ENCODE measurements at regions not wholly inside any gene's neighbourhood (a gene's known extent, or its start where the extent isn't known, plus 50 kb on each side); places are given as distances from the start of the nearest gene placed in this dataset.

DNA sequence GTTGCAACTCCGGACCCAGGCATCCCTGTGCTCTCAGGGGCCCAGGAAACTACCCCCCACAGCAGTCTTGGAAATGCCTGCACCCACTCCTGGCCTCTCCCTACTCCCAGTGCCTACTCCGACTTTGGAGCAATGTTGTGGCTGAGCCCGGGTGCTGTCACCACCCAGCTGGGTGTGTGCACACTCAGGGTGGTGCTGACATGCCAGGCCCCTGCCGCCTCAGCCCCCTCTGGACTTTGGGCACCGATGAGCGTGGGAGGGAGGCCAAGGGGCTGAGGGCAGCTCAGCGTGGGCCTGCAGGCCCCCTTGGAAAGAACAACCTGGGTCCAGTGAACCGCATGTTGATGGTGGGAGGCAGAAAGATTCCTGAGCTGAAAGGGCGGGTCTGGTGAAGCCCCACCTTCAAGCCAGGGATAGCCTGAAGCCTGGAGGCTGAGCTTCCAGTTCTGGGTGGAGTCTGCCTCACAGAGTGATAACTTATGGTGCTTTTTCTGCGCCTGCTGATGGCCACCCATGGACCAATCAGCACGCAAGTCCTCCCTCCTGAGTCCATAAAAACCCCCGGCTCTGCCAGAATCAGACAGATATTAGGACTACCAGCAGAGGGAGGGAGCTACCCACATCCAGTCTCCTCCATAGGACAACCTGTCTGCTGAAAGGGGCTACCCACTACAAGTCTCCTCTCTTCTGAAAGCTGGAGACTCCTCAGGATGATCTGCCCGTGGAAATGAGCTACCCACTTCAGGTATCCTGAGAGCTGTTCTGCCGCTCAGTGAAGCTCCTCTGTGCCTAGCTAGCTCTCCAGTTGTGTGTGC, 380.4 kb upstream of the SORCS1 start:
- Histone ChIP-seq H3K4me2 (ENCODE audit: low read length) (no peak overlapping the region), H3K27me3 (ENCODE audit: insufficient read depth, low read length) (no peaks in the 10 kb centered on the region), H2AFZ (ENCODE audit: low read length) (no peak overlapping the region), H3K9me3 (ENCODE audit: low read length) (no peaks in the 10 kb centered on the region), H3K4me3 (ENCODE audit: low read depth, low read length, poor library complexity, severe bottlenecking) (no peak overlapping the region), H3K9me2 (ENCODE audit: low read depth, low read length) (no peaks in the 10 kb centered on the region), H3K36me3 (ENCODE audit: insufficient read depth, low read length) (no peaks in the 10 kb centered on the region), H3K27ac (ENCODE audit: low read depth, low read length, poor library complexity, severe bottlenecking) (no peak overlapping the region), H3K9ac (ENCODE audit: low read length) (no peak overlapping the region), H3K79me2 (ENCODE audit: insufficient read depth, low read length) (no peaks in the 10 kb centered on the region), H3F3A (ENCODE audit: insufficient read depth, low read length) (no peaks in the 10 kb centered on the region), H3K4me1 (ENCODE audit: insufficient read depth, low read length, severe bottlenecking) (no peaks in the 10 kb centered on the region), H4K20me1 (ENCODE audit: insufficient read depth, low read length) (no peaks in the 10 kb centered on the region)
- TF ChIP-seq, protein P1, sequence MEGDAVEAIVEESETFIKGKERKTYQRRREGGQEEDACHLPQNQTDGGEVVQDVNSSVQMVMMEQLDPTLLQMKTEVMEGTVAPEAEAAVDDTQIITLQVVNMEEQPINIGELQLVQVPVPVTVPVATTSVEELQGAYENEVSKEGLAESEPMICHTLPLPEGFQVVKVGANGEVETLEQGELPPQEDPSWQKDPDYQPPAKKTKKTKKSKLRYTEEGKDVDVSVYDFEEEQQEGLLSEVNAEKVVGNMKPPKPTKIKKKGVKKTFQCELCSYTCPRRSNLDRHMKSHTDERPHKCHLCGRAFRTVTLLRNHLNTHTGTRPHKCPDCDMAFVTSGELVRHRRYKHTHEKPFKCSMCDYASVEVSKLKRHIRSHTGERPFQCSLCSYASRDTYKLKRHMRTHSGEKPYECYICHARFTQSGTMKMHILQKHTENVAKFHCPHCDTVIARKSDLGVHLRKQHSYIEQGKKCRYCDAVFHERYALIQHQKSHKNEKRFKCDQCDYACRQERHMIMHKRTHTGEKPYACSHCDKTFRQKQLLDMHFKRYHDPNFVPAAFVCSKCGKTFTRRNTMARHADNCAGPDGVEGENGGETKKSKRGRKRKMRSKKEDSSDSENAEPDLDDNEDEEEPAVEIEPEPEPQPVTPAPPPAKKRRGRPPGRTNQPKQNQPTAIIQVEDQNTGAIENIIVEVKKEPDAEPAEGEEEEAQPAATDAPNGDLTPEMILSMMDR (IDR thresholded peaks at IDR 0.05; ENCODE audit: low read length) = no peak
- no peak for TF ChIP-seq EZH2 (IDR thresholded peaks at IDR 0.05; ENCODE audit: borderline replicate concordance, low read length)

DNA sequence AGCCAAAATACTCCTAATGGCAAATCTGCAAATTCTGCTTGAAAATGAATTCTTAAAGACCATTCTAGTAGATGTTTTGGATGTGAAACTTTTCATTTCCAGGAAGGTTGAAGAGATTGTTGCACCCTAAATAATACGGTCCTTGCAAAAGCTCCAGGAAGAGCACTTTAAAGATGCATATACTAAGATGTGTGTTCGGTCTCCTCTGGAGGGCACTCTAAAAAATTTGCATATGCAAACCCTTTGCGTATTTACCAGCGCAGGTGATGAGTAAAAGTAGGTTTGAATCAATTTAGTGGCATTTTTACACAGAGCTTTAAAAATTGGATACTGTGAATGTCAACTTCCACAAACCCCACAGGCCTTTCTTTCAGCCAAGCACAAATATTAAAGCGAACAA, 378.1 kb upstream of the SORCS1 start:
- Histone ChIP-seq H4K20me1 (ENCODE audit: insufficient read depth, low read length) (no peaks in the 10 kb centered on the region), H3K4me1 (ENCODE audit: insufficient read depth, low read length, severe bottlenecking) (no peaks in the 10 kb centered on the region), H3F3A (ENCODE audit: insufficient read depth, low read length) (no peaks in the 10 kb centered on the region), H3K36me3 (ENCODE audit: insufficient read depth, low read length) (no peaks in the 10 kb centered on the region), H3K27me3 (ENCODE audit: insufficient read depth, low read length) (no peaks in the 10 kb centered on the region), H3K27ac (ENCODE audit: low read depth, low read length, poor library complexity, severe bottlenecking) (no peak overlapping the region), H3K9me3 (ENCODE audit: low read length) (no peaks in the 10 kb centered on the region), H3K9me2 (ENCODE audit: low read depth, low read length) (no peaks in the 10 kb centered on the region), H2AFZ (ENCODE audit: low read length) (no peak overlapping the region), H3K79me2 (ENCODE audit: insufficient read depth, low read length) (no peaks in the 10 kb centered on the region), H3K9ac (ENCODE audit: low read length) (no peak overlapping the region), H3K4me3 (ENCODE audit: low read depth, low read length, poor library complexity, severe bottlenecking) (no peak overlapping the region), H3K4me2 (ENCODE audit: low read length) (no peak overlapping the region)
- TF ChIP-seq EZH2 (IDR thresholded peaks at IDR 0.05; ENCODE audit: borderline replicate concordance, low read length) = no peak
- TF ChIP-seq, protein P1 (IDR thresholded peaks at IDR 0.05; ENCODE audit: low read length) = no peak

DNA sequence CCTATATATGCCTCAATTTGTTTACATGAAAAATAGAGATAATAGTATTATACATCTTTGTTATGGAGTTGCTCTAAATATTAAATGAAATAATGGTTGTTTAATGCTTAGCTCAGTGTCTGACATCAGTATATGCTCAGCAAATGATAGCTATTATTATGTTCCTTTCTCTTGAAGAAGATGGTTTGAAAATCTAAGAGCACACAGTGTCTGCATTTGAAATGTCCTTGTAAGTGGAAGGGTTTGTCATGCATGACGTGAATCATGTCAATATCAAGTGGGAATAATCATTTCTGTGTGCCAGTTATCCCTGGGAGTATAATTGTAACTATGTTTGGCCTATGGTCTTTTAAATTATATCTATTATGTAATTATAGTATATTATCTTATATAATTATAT, 377.5 kb upstream of the SORCS1 start:
- Histone ChIP-seq H2AFZ (ENCODE audit: low read length) (no peak overlapping the region), H3K9me3 (ENCODE audit: low read length) (no peaks in the 10 kb centered on the region), H3K9ac (ENCODE audit: low read length) (no peak overlapping the region), H3K27me3 (ENCODE audit: insufficient read depth, low read length) (no peaks in the 10 kb centered on the region), H3F3A (ENCODE audit: insufficient read depth, low read length) (no peaks in the 10 kb centered on the region), H3K36me3 (ENCODE audit: insufficient read depth, low read length) (no peaks in the 10 kb centered on the region), H4K20me1 (ENCODE audit: insufficient read depth, low read length) (no peaks in the 10 kb centered on the region), H3K79me2 (ENCODE audit: insufficient read depth, low read length) (no peaks in the 10 kb centered on the region), H3K4me1 (ENCODE audit: insufficient read depth, low read length, severe bottlenecking) (no peaks in the 10 kb centered on the region), H3K27ac (ENCODE audit: low read depth, low read length, poor library complexity, severe bottlenecking) (no peak overlapping the region), H3K9me2 (ENCODE audit: low read depth, low read length) (no peaks in the 10 kb centered on the region), H3K4me3 (ENCODE audit: low read depth, low read length, poor library complexity, severe bottlenecking) (no peak overlapping the region), H3K4me2 (ENCODE audit: low read length) (no peak overlapping the region)
- TF ChIP-seq EZH2 (IDR thresholded peaks at IDR 0.05; ENCODE audit: borderline replicate concordance, low read length) = no peak
- TF ChIP-seq, protein P1 (IDR thresholded peaks at IDR 0.05; ENCODE audit: low read length) = no peak

Measured in OCI-LY1 (cell line).